Stimulated activated CD4-positive, alpha-beta T cell treated with anti-CD3 and anti-CD28 coated beads, Interleukin-4, amount 100 ng/mL, for 24 hours (primary cell): ENCODE measurements at regions not wholly inside any gene's neighbourhood (a gene's known extent, or its start where the extent isn't known, plus 50 kb on each side); places are given as distances from the start of the nearest gene placed in this dataset.
A peak's percentile ranks its signal among the peaks of the same experiment; 100 is the strongest.
"Not testable (repeated sequence)": the region's sequence is repeated elsewhere in the genome, so short reads cannot be mapped to it uniquely, and the experiment has no call there.

Experiments used
- DNase-seq: peaks from one replicate; pipeline ENCODE4 v3.0.0-alpha.2; 2020

DNA sequence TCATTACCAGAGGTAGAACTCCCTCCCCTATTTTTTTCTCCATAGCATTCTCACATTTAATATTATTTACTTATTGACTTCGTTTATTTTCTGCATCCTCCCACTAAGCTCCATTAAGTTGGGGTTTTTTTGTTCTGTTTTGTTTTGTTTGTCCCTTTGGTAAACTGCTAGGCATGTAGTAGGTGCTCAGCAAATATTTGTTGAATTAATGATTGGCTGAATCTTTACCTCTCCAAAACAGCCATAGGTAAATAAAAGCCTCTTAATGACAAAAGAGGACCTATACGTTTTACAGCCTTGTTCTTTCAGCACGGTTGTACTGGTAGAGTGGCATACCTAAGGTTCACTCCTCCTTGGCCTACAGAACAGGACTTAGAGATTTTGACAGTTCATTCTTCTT lies 52.0 kb downstream of the PRORP start:
- DNase-seq, result no peak

DNA sequence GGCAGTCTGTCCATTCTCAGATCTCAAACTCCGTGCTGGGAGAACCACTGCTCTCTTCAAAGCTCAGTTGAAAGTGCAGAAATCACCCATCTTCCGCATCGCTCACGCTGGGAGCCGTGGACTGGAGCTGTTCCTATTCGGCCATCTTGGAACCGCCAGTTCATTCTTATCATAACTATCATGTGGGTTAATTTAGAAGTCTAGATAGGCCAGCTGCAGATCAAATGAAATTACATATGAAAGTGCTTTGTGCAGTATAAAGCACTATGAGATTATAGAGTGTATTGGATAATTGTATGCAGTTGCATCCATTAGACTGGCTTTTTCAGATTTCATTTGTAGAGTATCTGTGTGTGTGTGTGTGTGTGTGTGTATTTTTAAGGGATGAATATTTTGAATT lies 57.8 kb downstream of the PRORP start:
- no peak for DNase-seq

DNA sequence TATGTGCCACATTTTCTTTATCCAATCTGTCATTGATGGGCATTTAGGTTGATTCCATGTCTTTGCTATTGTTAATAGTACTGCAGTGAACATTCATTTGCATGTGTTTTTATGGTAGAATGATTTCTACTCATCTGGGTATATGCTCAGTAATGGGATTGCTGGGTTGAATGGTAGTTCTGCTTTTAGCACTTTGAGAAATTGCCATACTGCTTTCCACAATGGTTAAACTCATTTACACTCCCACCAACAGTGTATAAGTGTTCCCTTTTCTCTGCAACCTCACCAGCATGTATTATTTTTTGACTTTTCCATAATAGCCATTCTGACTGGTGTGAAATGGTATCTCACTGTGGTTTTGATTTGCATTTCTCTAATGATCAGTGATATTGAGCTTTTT lies 62.5 kb downstream of the PRORP start:
- DNase-seq, result not testable (repeated sequence)

DNA sequence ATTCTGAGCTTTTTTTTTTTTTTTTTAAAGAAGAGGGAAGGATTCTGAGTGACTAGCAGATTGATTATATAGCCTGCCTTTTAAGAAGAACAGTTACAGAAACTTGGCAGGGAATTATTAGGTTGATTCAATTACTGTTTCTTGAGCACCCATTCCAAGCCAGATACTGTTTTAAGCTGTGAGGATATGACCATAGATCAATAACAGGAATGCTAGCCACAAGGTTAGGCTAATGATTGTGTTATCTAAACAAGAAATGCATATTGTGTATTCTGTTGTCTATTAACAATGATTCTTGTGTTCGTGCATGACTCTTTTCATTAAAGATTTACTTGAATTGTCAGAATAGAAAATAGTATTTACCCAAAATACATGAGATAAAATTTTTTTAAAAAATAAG lies 67.1 kb downstream of the PRORP start:
- no peak for DNase-seq

DNA sequence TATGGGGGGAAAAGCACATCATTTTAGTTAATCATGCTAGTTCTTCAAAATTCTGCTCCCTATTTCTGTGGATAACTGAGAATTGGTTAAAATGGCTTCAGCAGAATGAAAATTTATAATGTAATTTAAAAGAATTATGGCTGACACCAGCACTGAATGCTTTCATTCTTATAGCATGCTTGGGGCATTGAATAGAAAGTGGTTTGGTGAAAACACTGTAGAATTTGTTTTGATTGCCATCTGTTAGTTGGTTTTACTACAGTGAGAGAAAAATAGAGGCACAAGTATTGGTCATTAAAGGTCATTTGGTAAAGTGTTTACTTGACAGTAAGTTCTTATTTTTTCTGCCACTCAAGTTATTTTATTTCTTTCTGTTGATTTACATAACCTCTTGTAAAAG lies 70.8 kb downstream of the PRORP start:
- no peak for DNase-seq

DNA sequence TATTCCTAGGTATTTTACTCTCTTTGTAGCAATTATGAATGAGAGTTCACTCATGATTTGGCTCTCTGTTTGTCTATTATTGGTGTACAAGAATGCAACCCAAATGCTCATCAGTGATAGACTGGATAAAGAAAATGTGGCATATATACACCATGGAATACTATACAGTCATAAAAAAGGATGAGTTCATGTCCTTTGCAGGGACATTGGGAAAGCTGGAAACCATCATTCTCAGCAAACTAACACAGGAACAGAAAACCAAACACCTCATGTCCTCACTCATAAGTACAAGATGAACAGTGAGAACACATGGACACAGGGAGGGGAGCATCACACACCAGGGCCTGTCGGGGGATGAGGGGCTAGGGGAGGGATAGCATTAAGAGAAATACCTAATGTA lies 71.8 kb downstream of the PRORP start:
- DNase-seq, result not testable (repeated sequence)

DNA sequence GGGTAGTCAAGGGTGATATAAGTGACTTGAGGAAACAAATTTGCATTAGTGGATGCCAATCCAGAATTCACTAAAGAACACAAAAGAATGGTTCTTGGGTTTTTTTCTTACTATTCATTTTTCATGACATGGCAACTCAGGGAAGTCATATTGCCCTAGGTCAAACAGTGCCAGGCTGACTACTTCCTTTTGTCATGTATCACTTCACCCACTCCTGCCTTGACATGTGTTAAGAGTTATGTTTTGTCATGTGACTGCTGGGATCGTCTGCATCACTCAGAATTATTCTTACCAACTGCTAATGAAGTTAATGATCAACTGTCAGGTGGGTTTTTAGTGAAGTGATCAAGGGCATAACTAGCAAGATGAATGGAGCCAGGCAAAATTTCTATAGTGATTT lies 74.2 kb downstream of the PRORP start:
- DNase-seq, result peak; percentile 12

DNA sequence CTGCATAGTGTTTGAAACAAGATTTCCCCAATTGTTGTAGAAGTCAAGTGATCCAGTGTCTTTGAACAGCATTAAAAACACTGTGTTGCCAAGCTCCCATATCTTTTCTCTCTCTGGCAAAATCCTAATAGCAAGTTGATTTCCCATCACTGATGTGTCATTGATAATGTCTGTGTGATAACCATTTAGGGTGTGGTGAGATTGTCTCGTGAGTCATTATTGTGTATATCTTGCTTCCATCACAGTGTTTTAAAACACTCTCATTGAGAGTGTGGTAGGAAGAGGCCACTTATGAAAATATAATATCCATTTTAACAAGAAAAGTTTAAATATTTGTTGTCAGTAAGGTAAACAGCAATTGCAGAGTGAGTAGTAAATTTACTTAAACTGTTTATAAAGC lies 74.7 kb downstream of the PRORP start:
- DNase-seq, result no peak

DNA sequence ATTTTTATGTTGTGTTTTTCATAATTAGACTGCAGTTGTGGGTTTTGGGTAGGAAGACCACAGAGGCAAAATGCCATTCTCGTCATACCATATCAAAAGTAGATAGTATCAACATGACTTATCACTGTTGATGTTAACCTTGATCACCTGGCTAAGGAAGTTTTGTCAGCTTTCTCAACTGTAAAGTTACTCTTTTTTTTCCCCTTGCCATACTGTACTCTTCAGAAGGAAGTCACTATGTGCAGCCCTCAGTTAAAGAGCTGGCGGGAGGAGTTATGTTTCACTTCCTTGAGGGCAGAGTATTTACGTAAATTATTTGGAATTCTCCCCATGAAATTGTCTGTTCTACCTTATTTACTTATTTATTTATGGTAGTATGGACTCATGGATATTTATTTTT lies 78.7 kb downstream of the PRORP start:
- no peak for DNase-seq

DNA sequence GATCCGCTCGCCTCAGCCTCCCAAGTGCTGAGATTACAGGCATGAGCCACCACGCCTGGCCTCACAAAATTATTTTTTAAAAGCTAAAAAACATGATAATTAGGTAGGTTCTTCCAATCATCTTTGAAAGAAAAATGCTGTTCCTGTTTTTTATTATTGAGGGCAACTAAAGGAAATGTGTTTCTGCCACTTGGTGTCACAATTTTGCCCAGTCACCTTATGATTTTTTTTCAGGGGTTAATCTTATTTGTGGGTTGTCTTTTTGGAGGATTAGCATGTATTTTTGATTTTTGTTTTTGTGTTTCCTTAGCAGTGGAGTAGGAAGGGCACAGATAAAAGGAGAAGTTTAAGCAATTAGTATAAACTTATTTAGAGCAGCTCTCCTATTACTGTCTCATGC lies 79.8 kb downstream of the PRORP start:
- no peak for DNase-seq

DNA sequence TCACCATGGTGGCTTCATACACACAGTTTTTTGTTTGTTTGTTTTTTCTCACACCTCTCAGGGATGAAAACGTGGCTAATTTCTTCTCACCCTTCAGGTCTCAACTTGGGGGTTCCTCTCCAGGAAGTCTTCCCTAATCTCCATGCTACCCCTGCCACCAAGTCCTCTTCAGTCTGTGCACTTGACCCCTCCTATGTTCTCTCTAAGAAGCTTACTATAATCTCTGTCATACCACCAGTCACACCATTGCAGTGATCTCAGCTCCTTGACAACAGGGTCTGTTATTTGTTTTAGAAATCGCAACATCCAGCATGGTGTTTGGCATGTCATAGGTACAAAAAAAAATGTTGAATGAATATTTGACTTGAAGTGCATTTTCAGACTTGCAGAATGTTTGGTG lies 83.4 kb downstream of the PRORP start:
- DNase-seq, result no peak

DNA sequence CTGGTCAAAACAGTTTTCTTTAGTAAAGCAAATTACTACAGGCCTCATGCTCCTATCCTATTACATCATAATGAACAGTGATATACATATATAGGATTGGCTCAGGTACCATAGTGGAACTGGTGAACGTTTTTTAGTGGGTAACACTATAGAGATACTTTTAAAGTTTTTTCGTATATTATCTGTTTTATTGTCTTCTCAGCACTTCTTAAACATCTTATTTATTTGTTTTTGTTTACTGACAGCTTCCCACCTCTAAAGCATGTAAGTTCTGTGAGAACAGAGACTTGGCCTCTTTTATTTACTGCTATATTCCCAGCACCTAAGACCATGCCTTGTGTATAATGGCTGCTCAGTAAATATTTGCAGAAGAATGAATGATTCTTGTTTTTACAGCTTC lies 81.1 kb upstream of the PSMA6 start:
- DNase-seq, result no peak

DNA sequence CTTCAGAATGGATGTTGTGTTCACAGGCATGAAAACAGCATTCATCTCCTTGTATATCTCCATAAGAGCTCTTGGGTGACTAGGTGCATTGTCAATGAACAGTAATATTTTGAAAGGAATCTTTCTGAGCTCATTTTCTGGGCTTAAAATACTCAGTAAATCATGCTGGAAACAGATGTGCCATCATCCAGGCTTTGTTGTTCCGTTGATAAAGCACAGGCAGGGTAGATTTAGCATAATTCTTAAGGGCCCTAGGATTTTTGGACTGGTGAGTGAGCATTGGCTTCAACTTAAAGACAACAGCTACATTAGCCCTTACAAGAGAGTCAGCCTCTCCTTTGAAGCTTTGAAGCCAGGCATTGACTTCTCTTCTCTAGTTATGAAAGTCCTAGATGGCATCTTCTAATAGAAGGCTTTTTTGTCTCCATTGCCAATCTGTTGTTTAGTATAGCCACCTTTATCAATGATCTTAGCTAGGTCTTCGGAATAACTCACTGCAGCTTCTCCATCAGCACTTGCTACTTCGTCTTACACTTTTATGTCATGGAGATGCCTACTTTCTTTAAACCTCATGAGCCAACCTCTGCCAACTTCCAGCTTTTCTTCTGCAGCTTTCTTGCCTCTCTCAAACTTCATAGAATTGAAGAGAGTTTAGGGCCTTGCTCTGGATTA lies 79.6 kb upstream of the PSMA6 start:
- no peak for DNase-seq

DNA sequence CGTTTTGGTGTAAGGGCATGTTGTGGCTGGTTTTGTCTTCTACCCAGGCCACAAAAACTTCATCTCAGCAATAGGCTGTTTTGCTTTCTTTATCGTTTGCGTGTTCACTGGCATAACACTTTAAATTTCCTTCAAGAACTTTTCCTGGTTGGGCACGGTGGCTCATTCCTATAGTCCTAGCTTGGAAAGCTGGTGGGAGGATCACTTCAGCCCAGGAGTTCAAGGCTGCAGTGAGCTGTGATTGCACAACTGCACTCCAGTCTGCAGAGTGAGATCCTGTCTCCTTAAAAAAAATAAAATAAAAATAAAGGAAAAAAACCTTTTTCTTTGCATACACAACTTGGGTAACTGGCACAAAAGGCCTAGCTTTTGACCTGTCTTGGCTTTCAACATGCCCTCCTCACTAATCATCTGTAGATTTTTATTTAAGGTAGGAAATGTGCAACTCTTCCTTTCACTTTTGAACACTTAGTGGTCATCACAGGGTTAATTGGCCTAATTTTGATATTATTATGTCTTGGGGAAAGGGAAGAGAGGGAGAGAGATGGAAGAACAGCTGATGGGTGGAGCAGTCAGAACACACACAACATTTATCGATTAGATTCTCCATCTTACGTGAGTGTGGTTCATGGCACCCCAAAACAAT lies 78.9 kb upstream of the PSMA6 start:
- DNase-seq, result no peak

DNA sequence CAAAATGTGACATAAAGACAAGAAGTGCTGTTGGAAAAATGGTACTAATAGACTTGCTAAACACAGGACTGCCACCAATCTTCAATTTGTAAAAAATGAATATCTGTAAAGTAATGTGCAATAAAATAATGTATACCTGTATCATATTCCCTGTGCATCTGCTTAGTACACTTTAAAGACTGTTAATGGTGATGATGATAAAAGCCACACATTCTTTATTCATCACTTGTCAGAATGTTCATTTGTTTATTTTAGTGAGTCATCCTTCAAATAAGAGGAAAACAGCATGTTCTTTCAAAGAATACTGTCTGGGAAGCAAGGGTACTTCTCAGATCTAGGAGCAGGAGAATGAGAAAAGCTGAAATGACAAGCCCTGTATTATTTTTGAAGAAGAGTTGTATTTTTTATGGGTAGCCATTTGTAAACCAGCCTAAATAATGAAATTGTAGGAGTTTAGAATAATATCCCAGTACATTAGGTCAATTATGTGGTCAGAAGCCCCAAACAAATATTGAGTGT lies 78.3 kb upstream of the PSMA6 start:
- DNase-seq, result no peak

DNA sequence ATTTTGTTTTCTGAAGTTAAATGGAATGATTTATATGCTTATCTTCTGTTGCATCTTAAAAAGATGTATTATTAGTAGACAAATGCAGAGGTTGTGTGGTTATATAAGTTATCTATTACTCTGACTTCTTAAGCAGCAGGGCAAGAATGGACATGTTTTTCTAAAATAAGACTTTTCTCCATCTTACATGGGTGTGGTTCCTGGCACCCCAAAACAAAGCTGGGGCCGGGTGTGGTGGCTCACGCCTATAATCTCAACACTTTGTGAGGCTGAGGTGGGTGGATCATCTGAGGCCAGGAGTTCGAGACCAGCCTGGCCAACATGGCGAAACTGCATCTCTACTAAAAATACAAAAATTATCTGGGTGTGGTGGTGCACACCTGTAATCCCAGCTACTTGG lies 77.8 kb upstream of the PSMA6 start:
- not testable (repeated sequence) for DNase-seq

DNA sequence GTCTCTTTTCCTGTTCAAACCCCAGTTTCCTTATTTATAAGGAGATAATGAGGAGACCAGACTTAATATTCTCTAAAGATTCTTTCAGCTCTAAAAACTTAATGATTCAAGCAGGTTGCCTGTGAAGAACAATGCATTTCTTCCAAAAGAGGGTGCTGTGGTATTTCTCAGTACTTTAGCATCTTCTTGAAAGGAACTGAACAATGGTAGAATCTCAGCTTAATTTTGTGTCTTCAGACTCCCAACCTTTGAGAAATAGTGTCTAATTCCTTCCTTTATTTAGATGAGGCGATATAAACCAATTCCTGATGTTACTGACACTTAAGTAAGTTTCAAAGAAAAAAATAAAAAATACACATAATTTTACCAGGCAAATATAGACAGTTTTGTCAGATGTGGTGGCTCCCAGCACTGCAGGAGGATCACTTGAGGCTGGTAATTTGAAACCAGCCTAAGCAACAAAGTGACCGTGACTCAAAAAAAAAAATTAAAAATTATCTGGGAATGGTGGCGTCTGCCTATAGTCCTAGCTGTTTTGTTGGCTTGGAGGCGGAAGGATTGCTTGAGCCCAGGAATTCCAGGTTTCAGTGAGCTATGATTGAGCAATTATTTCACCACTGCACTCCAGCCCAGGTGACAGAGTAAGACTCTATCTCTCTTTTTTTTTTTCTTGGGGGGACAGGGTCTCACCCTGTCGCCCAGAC lies 76.9 kb upstream of the PSMA6 start:
- DNase-seq, result no peak

DNA sequence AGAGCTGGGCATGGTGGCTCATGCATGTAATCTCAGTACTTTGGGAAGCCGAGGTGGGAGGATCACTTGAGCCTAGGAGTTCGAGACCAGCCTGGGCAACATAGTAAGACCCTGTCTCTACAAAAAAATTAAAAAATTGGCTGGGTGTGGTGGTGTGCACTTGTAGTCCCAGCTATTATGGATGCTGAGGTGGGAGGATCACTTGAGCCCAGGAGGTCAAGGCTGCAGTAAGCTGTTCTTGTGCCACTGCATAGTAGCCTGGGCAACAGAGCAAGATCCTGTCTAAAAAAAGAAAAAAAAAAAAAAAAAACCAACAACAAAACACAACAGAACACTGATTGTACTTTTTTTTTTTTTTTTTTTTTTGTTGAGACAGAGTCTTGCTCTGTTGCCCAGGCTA lies 74.0 kb upstream of the PSMA6 start:
- DNase-seq, result not testable (repeated sequence)

DNA sequence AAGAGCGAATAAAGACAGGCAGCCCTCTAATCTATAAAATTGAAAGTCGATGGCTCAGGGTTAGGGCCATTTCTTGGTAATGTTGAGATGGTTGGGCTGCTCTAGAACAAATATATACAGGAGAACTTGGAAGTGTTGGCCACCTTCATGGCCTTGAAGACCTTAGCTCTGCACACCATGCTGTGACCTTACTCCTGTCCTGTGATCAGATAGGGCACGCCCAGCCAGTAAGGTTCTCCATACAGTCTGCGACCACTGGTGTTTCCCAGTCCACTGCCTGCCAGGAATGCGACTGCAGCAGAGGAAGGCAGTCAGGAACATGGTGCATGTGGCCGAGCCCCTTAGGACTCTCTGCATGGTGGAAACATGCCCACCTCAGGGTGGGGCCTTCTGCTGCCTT lies 73.2 kb upstream of the PSMA6 start:
- DNase-seq, result no peak

DNA sequence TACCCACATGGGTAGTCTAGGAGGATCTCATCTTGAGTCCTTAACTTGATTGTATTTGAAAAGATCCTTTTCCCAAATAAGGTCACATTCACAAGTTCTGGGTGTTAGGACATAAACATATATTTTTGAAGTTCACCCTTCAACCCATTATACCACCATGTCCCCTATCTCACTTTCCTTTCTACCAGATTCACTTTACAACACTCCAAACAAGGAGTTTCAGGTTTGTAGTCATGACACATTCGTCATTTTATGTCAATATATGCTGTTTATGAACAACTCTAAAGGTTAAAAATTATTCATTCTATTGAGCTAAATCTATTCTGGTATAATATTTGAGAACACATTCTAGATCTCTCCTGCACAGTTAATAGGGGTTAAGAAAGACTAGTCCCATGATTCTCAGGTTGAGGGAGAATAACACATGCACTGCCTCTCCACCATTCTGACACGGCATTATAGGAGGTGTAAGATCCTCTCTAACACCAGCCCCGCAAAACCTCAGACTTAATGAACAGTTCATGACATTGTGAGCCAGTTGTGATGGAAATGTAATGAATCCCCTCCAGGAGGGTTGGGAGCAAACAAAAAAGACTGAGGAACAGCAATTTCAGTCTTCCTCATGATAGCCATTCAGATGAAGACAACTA lies 72.0 kb upstream of the PSMA6 start:
- DNase-seq, result no peak

DNA sequence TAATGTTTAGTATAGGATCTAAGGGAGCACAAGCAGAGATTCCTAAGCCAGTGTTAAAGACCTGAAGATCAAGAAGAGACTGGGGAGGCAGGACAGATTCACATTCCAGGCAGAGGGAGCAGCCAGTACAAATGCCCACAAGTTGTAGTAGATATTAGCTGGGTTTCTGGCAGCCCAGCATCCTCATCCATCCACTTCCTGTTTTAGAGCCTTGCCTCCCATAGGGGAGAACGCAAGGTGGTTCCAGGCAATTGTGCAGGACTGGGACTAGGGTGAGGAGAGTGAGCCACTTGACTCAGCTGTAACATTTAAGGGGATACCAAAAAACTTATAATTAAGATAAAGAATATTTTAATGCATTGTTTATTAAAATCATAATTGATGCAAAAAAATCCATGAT lies 71.3 kb upstream of the PSMA6 start:
- DNase-seq, result no peak

DNA sequence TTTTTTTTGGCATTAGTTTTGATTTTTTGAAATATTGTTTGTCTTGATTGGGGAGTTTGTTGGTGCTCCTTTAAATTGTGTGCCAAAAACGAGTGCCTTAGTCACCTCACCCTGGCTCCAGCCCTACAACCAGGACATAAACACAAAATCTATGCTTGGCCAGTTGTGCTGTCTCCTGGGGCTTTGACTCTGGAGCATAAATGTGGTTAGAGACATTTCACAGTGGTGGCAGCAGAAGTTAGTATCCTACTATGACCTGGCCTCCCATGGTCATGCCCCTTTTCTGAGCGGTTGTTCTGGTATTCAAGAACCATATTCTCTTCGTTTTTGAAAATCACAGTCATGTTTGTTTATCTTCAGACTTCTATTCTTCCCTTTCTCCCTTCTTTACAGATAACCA lies 70.7 kb upstream of the PSMA6 start:
- DNase-seq, result no peak

DNA sequence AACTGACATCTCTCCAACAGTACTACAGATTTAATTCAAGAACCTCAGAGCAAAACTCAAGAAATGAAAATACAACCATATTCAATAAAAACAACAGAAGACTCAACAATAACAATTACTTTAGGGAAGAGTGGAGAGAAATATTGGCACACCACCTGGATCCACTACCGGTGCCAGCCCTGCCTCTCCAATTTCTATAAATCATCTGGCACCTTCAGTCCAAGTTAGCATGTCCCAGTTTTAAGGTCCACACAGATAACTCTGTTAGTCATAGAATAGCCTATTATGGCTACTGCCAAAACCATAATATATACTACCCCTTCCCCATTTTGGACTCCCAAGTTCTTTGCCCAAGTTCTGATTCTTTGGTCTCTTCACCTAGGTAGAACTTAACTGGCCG lies 69.9 kb upstream of the PSMA6 start:
- DNase-seq, result no peak
